CD4-positive, alpha-beta T cell treated with Interleukin-4 for 1 hour (primary cell): ENCODE measurements at regions not wholly inside any gene's neighbourhood (a gene's known extent, or its start where the extent isn't known, plus 50 kb on each side); places are given as distances from the start of the nearest gene placed in this dataset.
"Not testable (repeated sequence)": the region's sequence is repeated elsewhere in the genome, so short reads cannot be mapped to it uniquely, and the experiment has no call there.

Source experiments
- DNase-seq, 2 donors: peaks; one replicate each; pipeline ENCODE4 v3.0.0-alpha.2; 2020 to 2022

- DNase-seq = no peak
Observed at GRCh38 chr2:145524303-145524702, 1004.4 kb upstream of the ZEB2 start.

GRCh38 chr2:145519254-145519653, 999.3 kb upstream of the ZEB2 start:
- DNase-seq = not testable (repeated sequence)

- DNase-seq = no peak
Observed at GRCh38 chr2:145511946-145512345, 992.0 kb upstream of the ZEB2 start.

GRCh38 chr2:145503511-145503910, 983.6 kb upstream of the ZEB2 start:
- DNase-seq = no peak

- DNase-seq = no peak
Observed at GRCh38 chr2:145501920-145502319, 982.0 kb upstream of the ZEB2 start.

- DNase-seq = no peak
Observed at GRCh38 chr2:145495590-145495989, 975.7 kb upstream of the ZEB2 start.

GRCh38 chr2:145494441-145494840, 974.5 kb upstream of the ZEB2 start:
- no peak for DNase-seq

- DNase-seq = no peak
Observed at GRCh38 chr2:145488571-145488970, 968.7 kb upstream of the ZEB2 start.

GRCh38 chr2:145484448-145485097, 964.7 kb upstream of the ZEB2 start:
- DNase-seq = no peak

GRCh38 chr2:145483854-145484253, 963.9 kb upstream of the ZEB2 start:
- DNase-seq = no peak

GRCh38 chr2:145481334-145481922, 961.5 kb upstream of the ZEB2 start:
- no peak for DNase-seq

- DNase-seq = no peak
Observed at GRCh38 chr2:145464866-145465265, 944.9 kb upstream of the ZEB2 start.

- no peak for DNase-seq
Observed at GRCh38 chr2:145460112-145460511, 940.2 kb upstream of the ZEB2 start.

- no peak for DNase-seq
Observed at GRCh38 chr2:145431181-145431951, 911.4 kb upstream of the ZEB2 start.

GRCh38 chr2:145423809-145424208, 903.9 kb upstream of the ZEB2 start:
- no peak for DNase-seq

GRCh38 chr2:145422576-145422975, 902.7 kb upstream of the ZEB2 start:
- DNase-seq = no peak

- DNase-seq = no peak
Observed at GRCh38 chr2:145421841-145422240, 901.9 kb upstream of the ZEB2 start.

GRCh38 chr2:145416640-145417039, 896.7 kb upstream of the ZEB2 start:
- DNase-seq = no peak

GRCh38 chr2:145415151-145415550, 895.2 kb upstream of the ZEB2 start:
- no peak for DNase-seq

GRCh38 chr2:145413261-145414030, 893.5 kb upstream of the ZEB2 start:
- DNase-seq = no peak

GRCh38 chr2:145412155-145412554, 892.2 kb upstream of the ZEB2 start:
- DNase-seq = no peak

- peak; percentile 19 to 28 for DNase-seq
Observed at GRCh38 chr2:145411493-145411892, 891.6 kb upstream of the ZEB2 start.

GRCh38 chr2:145410086-145410485, 890.2 kb upstream of the ZEB2 start:
- DNase-seq = no peak
